OCI-LY3 (cell line): ENCODE measurements at regions not wholly inside any gene's neighbourhood (a gene's known extent, or its start where the extent isn't known, plus 50 kb on each side); places are given as distances from the start of the nearest gene placed in this dataset.

ENCODE experiments used
- H2AFZ ChIP-seq: fragments of 200-600, 300-600 bp; shearing (Covaris generic); 2 replicates; pipeline ENCODE4 v1.6.0; 2014; ENCODE audit warnings: antibody characterized with exemption, low read depth, low read length
- H3K27ac ChIP-seq: fragments of 200-600, 300-600 bp; sonication (generic); 2 replicates; pipeline ENCODE4 v1.5.1; 2014; ENCODE audit warnings: mild to moderate bottlenecking, low read length, moderate library complexity, mixed read lengths
- H3K27me3 ChIP-seq: fragments of 200-600, 300-600 bp; sonication (generic); 2 replicates; pipeline ENCODE4 v1.6.1; 2014; ENCODE audit warnings: low read depth, low read length, mixed read lengths
- H3K36me3 ChIP-seq: fragments of 200-600, 300-600 bp; sonication (generic); replicated peaks from 2 replicates; pipeline ENCODE3; 2014; ENCODE audit warnings: low read depth, low read length, mixed read lengths
- H3K4me1 ChIP-seq: fragments of 300-600, 200-600 bp; sonication (generic); 2 replicates; pipeline ENCODE4 v1.6.1; 2014; ENCODE audit warnings: low read length, mixed read lengths
- H3K4me2 ChIP-seq: fragments of 200-600, 300-600 bp; sonication (generic); 2 replicates; pipeline ENCODE4 v1.6.1; 2014; ENCODE audit warnings: low read length, mixed read lengths
- H3K4me3 ChIP-seq: fragments of 300-600, 200-600 bp; sonication (generic); 2 replicates; pipeline ENCODE4 v1.5.1; 2014; ENCODE audit warnings: antibody characterized with exemption, mild to moderate bottlenecking, low read length, moderate library complexity
- H3K79me2 ChIP-seq: fragments of 300-600, 200-600 bp; shearing (Covaris generic); 2 replicates; pipeline ENCODE4 v1.6.1; 2014; ENCODE audit warnings: mild to moderate bottlenecking, low read length, mixed read lengths
- H3K9ac ChIP-seq: fragments of 300-600, 200-600 bp; shearing (Covaris generic); 2 replicates; pipeline ENCODE4 v1.6.0; 2014; ENCODE audit warnings: mild to moderate bottlenecking, low read length, moderate library complexity
- H3K9me3 ChIP-seq: fragments of 200-600, 300-600 bp; shearing (Covaris generic); 2 replicates; pipeline ENCODE4 v1.6.1; 2014; ENCODE audit warnings: low read length, mixed read lengths; ENCODE audit not compliant: insufficient read depth
- H4K20me1 ChIP-seq: fragments of 200-600, 300-600 bp; sonication (generic); 2 replicates; pipeline ENCODE4 v1.6.1; 2016; ENCODE audit warnings: low read length, mixed read lengths; ENCODE audit not compliant: insufficient read depth
- CTCF ChIP-seq: fragments of 200-600, 300-600 bp; sonication (generic); IDR thresholded peaks from 2 replicates; pipeline ENCODE4 v1.5.1; 2014; ENCODE audit warnings: antibody characterized with exemption, low read length, low read depth
- EZH2phosphoT487 ChIP-seq: fragments of 200-600 bp; shearing (Covaris generic); IDR thresholded peaks from 2 replicates; pipeline ENCODE4 v1.6.1; 2018; ENCODE audit warnings: antibody characterized with exemption, mixed run types, low read depth

GRCh38 chr4:187780070-187780469, 215.5 kb upstream of the ZFP42 start:
- Histone ChIP-seq H3K4me1 (no peaks in the 10 kb centered on the region), H3K79me2 (no peaks in the 10 kb centered on the region), H3K4me2 (no peak overlapping the region), H3K27me3 (no peaks in the 10 kb centered on the region), H2AFZ (no peak overlapping the region), H3K4me3 (no peak overlapping the region), H3K9ac (no peak overlapping the region), H3K36me3 (no peaks in the 10 kb centered on the region), H3K27ac (no peak overlapping the region), H4K20me1 (no peaks in the 10 kb centered on the region), H3K9me3 (no peaks in the 10 kb centered on the region)
- no peak for TF ChIP-seq EZH2phosphoT487
- no peak for TF ChIP-seq CTCF

GRCh38 chr4:187782286-187782824, 213.2 kb upstream of the ZFP42 start:
- Histone ChIP-seq H3K36me3 (no peaks in the 10 kb centered on the region), H3K4me2 (no peak overlapping the region), H3K4me3 (no peak overlapping the region), H4K20me1 (no peaks in the 10 kb centered on the region), H3K9me3 (no peaks in the 10 kb centered on the region), H2AFZ (no peak overlapping the region), H3K27ac (no peak overlapping the region), H3K9ac (no peak overlapping the region), H3K79me2 (no peaks in the 10 kb centered on the region), H3K4me1 (no peaks in the 10 kb centered on the region), H3K27me3 (no peaks in the 10 kb centered on the region)
- TF ChIP-seq EZH2phosphoT487 (no peak), CTCF (no peak)

- no peak overlapping the region for H3K4me2 ChIP-seq
- no peaks in the 10 kb centered on the region for H3K27me3 ChIP-seq
- TF ChIP-seq EZH2phosphoT487 (no peak), CTCF (no peak)
These were observed 209.4 kb upstream of the ZFP42 start for GRCh38 chr4:187786190-187786589.

GRCh38 chr4:187789078-187789477, 206.5 kb upstream of the ZFP42 start:
- H3K4me3 ChIP-seq: no peak overlapping the region
- TF ChIP-seq CTCF (no peak), EZH2phosphoT487 (no peak)
- H3K27ac ChIP-seq: no peak overlapping the region
- H3K4me1 ChIP-seq: no peaks in the 10 kb centered on the region
- no peaks in the 10 kb centered on the region for H3K36me3 ChIP-seq
- no peaks in the 10 kb centered on the region for H3K9me3 ChIP-seq
- no peak overlapping the region for H3K4me2 ChIP-seq
- no peaks in the 10 kb centered on the region for H4K20me1 ChIP-seq
- no peaks in the 10 kb centered on the region for H3K27me3 ChIP-seq
- no peak overlapping the region for H3K9ac ChIP-seq
- H3K79me2 ChIP-seq: no peaks in the 10 kb centered on the region
- H2AFZ ChIP-seq: no peak overlapping the region

More at GRCh38 chr4:187786190-187786589, 209.4 kb upstream of the ZFP42 start:
- Histone ChIP-seq H3K4me1 (no peaks in the 10 kb centered on the region), H3K9ac (no peak overlapping the region), H2AFZ (no peak overlapping the region), H3K79me2 (no peaks in the 10 kb centered on the region), H3K9me3 (no peaks in the 10 kb centered on the region), H3K27ac (no peak overlapping the region), H4K20me1 (no peaks in the 10 kb centered on the region), H3K36me3 (no peaks in the 10 kb centered on the region), H3K4me3 (no peak overlapping the region)
